ENCODE measurements at regions not wholly inside any gene's neighbourhood (a gene's known extent, or its start where the extent isn't known, plus 50 kb on each side); places are given as distances from the start of the nearest gene placed in this dataset.

DNA sequence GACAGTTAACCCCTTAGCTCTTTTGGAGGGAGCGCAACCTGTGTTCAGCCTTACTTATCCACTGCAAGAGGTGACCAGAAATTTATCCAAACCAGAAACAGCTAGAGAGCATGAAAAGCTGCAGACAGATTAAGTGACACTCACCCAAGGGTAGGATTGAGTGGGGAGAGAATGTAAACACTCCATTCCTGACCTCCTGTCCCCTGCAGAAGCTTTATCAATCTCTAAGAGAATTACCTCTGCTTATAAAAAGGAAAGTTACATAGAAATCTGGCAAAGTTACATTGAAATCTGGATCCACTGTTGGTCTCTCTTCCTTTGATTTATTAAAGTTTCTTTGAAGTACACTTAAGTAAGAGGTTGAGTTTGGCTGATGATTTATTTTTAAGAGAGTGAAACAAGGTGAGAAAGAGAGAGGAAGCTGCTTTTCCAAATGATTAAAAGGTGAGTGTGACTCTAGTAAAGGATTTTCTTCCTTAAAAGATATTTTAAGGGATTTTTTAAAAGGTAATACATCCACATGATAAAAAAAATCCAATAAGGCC is 112.3 kb downstream of the ANAPC4 start:
- ChIA-PET POLR2A (no interaction called here), CTCF (interaction anchor here (0.8 kb wide), 1 partner anchor 303 kb away, joined by 3 read pairs; no protein-coding TSS in a partner anchor), RAD21 (ENCODE audit: low non-redundant PET in 1 of 2, low total read pairs in 2 of 2, uncharacterized antibody in 2 of 2, unreplicated experiment in 2 of 2) (no interaction called here)
- DNase-seq (ENCODE audit: low read depth, low spot score), result no peak
- intact Hi-C loops (cut with micrococcal nuclease), result no loop called here
- Histone ChIP-seq H3K4me3 (replicated peaks in 1 of 2; ENCODE audit: low read depth in 1 of 2, low read length in 2 of 2) (no peak overlapping the region), H3K36me3 (ENCODE audit: control insufficient read depth in 1 of 2, insufficient read depth in 2 of 2, low read length in 2 of 2) (no peaks in the 10 kb centered on the region), H3K4me2 (ENCODE audit: low read length) (no peak overlapping the region), H3K79me2 (ENCODE audit: insufficient read depth, low read length) (no peaks in the 10 kb centered on the region), H3K27me3 (ENCODE audit: insufficient read depth, low read length) (no peaks in the 10 kb centered on the region), H2AFZ (ENCODE audit: low read depth, low read length, poor library complexity, severe bottlenecking) (no peak overlapping the region), H3K9ac (ENCODE audit: low read length) (no peak overlapping the region), H3K4me1 (ENCODE audit: control insufficient read depth in 1 of 2, insufficient read depth in 2 of 2, low read length in 2 of 2) (no peaks in the 10 kb centered on the region), H3K9me3 (ENCODE audit: control insufficient read depth in 1 of 2, insufficient read depth in 1 of 2, low read depth in 1 of 2, low read length in 2 of 2) (peaks cover 0 to 4% of the 10 kb centered on the region in 2 experiments; a peak in 1 of 4 replicates), H3K27ac (ENCODE audit: low read depth, low read length) (no peak overlapping the region), H4K20me1 (ENCODE audit: insufficient read depth) (no peaks in the 10 kb centered on the region), H3K9me2 (ENCODE audit: insufficient read depth) (no peaks in the 10 kb centered on the region)
- ATAC-seq, result no peak
- no TSS peak for BruUV-seq (replicated peaks)
- no peak for TF ChIP-seq POLR2AphosphoS5 (IDR thresholded peaks at IDR 0.05; ENCODE audit: low read depth, low read length)
- no peak for TF ChIP-seq ATF3 (IDR thresholded peaks at IDR 0.05)
- no peak for TF ChIP-seq MAX (IDR thresholded peaks at IDR 0.05)
- no peak for TF ChIP-seq ZNF274 (IDR thresholded peaks at IDR 0.05; ENCODE audit: low read depth, low read length)
- TF ChIP-seq EZH2 (IDR thresholded peaks at IDR 0.05), result no peak
- TF ChIP-seq, protein P1, sequence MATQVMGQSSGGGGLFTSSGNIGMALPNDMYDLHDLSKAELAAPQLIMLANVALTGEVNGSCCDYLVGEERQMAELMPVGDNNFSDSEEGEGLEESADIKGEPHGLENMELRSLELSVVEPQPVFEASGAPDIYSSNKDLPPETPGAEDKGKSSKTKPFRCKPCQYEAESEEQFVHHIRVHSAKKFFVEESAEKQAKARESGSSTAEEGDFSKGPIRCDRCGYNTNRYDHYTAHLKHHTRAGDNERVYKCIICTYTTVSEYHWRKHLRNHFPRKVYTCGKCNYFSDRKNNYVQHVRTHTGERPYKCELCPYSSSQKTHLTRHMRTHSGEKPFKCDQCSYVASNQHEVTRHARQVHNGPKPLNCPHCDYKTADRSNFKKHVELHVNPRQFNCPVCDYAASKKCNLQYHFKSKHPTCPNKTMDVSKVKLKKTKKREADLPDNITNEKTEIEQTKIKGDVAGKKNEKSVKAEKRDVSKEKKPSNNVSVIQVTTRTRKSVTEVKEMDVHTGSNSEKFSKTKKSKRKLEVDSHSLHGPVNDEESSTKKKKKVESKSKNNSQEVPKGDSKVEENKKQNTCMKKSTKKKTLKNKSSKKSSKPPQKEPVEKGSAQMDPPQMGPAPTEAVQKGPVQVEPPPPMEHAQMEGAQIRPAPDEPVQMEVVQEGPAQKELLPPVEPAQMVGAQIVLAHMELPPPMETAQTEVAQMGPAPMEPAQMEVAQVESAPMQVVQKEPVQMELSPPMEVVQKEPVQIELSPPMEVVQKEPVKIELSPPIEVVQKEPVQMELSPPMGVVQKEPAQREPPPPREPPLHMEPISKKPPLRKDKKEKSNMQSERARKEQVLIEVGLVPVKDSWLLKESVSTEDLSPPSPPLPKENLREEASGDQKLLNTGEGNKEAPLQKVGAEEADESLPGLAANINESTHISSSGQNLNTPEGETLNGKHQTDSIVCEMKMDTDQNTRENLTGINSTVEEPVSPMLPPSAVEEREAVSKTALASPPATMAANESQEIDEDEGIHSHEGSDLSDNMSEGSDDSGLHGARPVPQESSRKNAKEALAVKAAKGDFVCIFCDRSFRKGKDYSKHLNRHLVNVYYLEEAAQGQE (IDR thresholded peaks at IDR 0.05; ENCODE audit: low read depth), result no peak
- no peak for TF ChIP-seq CEBPB (IDR thresholded peaks at IDR 0.05; ENCODE audit: low read depth)
- no peak for TF ChIP-seq SRF (IDR thresholded peaks at IDR 0.05; ENCODE audit: low read depth)
- no peak for TF ChIP-seq POLR2A (IDR thresholded peaks at IDR 0.05; ENCODE audit: borderline replicate concordance, extremely low read depth, insufficient read depth, insufficient read length)
- no peak for TF ChIP-seq EGR1 (IDR thresholded peaks at IDR 0.05; ENCODE audit: low read depth)
